ENCODE measurements at regions not wholly inside any gene's neighbourhood (a gene's known extent, or its start where the extent isn't known, plus 50 kb on each side); places are given as distances from the start of the nearest gene placed in this dataset.
A peak's percentile ranks its signal among the peaks of the same experiment; 100 is the strongest.
"Not testable (repeated sequence)": the region's sequence is repeated elsewhere in the genome, so short reads cannot be mapped to it uniquely, and the experiment has no call there.

DNA sequence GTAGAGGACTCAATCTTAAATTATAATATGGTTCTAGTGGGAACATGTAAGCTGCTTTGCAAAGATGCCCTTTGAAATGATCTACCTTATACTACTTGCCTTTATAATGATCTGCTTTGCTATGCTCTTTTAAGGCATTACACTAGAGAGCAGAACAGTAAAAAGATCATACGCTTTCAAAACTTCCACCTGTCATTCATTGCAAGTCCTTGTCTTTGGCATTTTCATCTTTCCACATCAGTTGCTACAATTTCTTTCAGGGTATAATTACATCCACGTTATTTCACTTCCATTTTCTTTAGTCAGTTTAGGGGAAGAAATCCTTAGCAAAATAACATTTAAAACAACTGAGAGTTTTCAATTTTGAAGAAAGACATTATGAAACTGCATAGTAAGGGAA lies 80.3 kb downstream of the ACTBL2 start:
- in situ Hi-C loops (cut with HindIII; ENCODE audit: low sequenced_read_pairs), result no loop called here
- no peak for DNase-seq (ENCODE audit: low spot score)

- in situ Hi-C loops (cut with HindIII; ENCODE audit: low sequenced_read_pairs), result no loop called here
- DNase-seq (ENCODE audit: low spot score), result no peak
Observed at GRCh38 chr5:57398413-57399093, 84.1 kb downstream of the ACTBL2 start.

- DNase-seq (ENCODE audit: low spot score), result no peak
- in situ Hi-C loops (cut with HindIII; ENCODE audit: low sequenced_read_pairs), result no loop called here
Observed at GRCh38 chr5:57396701-57397100, 85.9 kb downstream of the ACTBL2 start.

DNA sequence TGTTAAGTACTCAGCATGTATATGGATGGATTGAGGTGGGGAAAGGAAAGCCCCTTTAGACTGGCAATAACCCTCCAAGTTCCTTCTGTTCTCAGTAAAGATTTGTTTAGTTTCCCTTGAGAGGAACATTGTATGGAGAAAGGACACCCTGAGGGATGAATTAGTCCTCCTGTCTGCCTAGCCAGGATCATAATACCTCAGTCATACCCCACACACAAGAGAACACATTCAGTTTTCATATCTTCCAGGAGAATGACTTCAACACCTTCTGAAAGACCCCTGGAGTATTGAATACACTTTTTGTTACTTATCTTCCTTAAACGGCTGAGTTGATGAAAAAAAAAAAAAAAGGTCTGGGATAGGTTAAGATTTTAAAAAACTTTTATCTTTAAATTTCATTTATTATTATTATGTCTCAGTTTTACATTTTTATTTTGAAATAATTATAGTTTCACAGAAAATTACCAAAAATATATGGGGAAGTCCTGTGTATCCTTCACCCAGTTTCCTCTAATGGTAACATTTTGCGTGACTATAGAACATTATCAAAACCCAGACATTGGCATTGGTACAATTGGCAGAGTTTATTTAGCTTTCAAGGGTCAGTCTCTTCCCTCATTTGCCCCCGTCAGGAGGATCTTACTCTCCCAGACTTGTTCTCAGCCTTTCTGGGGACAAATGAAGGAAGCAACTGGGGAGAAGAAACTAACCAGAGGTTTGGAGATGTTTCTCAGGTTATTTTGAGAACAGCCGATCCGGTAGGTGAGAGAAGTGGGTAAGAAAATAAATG lies 88.0 kb downstream of the ACTBL2 start:
- no peak for DNase-seq (ENCODE audit: low spot score)
- in situ Hi-C loops (cut with HindIII; ENCODE audit: low sequenced_read_pairs), result no loop called here

GRCh38 chr5:57386958-57387357 lies 95.7 kb downstream of the ACTBL2 start:
- DNase-seq (ENCODE audit: low spot score), result no peak
- in situ Hi-C loops (cut with HindIII; ENCODE audit: low sequenced_read_pairs), result no loop called here

DNA sequence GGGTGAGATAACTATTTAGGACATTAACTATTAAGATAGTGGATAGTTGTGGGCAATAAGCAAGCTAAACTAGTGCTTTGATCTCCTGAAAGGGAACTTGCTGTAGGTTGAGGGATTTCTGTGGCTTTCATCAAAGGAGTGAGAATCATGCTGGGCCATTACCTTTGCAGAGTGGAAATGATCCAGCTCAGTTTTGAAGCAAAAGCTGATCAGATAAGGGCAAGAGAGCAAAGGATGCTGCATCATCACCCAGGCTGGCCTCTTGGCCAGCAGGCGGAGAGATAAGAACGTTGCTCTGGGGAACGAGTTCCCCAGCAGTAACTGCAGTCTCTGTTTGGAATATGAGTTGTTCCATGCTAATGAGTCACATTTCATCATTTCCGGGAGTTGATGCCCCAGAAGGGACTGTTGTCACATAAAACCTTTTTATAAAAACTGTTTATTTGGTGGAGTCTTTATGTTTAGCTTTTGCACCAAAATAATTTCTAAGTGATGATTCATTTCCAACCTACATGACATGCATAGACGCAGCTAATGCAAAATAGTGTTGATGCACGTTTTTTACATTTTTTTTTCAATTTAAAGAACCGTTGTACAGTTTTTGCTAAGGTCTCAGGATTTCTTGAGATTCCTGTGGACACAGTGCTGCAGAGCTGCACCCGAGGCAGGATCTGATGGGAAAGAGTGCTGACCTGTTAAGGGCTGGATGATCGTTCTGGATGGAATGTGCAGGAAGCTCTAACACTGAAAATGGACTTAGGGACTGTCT lies 99.3 kb downstream of the ACTBL2 start:
- in situ Hi-C loops (cut with HindIII; ENCODE audit: low sequenced_read_pairs), result no loop called here
- no peak for DNase-seq (ENCODE audit: low spot score)

DNA sequence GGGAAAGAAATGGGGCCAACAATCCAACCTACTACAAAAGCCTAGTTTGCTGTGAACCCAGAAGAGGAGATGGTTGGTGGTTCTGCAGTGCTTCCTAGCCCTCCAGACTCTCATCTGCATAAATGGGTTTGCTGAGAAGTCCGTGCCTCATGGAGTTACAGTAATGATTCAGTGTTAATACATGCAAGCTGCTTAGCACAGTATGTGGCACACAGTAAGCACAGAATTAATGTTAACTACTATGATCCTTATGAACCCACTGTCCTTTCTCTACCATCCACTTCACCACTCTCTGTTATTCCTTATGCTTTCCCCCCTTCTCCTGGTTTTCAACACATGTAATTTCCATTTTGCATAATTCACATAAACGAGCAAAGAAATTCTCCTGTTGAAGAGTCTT lies 100.0 kb downstream of the ACTBL2 start:
- in situ Hi-C loops (cut with HindIII; ENCODE audit: low sequenced_read_pairs), result no loop called here
- DNase-seq (ENCODE audit: low spot score), result no peak

DNA sequence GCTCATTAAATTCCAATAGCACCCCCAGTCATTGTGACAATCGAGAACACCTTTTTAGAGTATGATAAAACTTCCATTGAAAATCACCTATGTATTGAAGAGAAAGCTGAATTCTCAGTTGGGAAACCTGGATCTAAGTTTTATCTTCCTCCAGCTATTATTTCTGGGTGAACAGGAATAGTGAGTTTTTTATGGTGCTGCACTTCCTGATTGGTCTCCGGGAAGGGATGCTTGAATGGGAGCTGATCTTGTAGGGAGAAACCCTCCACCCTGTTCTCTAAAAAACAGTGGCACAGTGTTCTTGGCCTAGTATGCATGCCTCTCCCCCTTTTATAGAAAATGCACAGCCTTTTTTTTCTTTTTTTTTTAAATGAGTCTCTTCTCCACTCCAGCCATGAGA lies 112.2 kb downstream of the ACTBL2 start:
- in situ Hi-C loops (cut with HindIII; ENCODE audit: low sequenced_read_pairs), result no loop called here
- no peak for DNase-seq (ENCODE audit: low spot score)

- in situ Hi-C loops (cut with HindIII; ENCODE audit: low sequenced_read_pairs), result no loop called here
- DNase-seq (ENCODE audit: low spot score), result no peak
Observed at GRCh38 chr5:57368010-57368409, 114.6 kb downstream of the ACTBL2 start.

DNA sequence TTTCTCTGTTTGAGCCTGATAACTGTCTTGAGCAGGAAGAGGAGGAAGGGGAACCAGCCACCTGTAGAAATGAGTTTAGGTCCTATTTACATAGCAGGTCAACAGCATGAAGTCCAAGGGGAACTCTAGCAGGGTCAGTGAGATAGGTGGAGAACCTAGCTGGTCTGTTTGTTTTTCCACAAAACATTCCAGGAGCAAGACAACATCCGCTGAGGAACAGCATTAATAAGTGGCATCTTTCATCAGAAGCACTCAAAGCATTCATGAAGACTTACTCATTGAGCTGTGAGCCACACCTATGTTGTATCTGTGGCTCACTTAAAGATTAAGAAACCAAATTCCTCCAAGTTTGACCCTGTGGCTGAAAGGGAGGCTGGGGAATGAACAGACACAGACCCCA lies 115.9 kb downstream of the ACTBL2 start:
- in situ Hi-C loops (cut with HindIII; ENCODE audit: low sequenced_read_pairs), result no loop called here

GRCh38 chr5:57362951-57363350 lies 119.7 kb downstream of the ACTBL2 start:
- in situ Hi-C loops (cut with HindIII; ENCODE audit: low sequenced_read_pairs), result no loop called here
- no peak for DNase-seq (ENCODE audit: low spot score)

More for the DNA sequence above, 115.9 kb downstream of the ACTBL2 start:
- DNase-seq (ENCODE audit: low spot score), result no peak

DNA sequence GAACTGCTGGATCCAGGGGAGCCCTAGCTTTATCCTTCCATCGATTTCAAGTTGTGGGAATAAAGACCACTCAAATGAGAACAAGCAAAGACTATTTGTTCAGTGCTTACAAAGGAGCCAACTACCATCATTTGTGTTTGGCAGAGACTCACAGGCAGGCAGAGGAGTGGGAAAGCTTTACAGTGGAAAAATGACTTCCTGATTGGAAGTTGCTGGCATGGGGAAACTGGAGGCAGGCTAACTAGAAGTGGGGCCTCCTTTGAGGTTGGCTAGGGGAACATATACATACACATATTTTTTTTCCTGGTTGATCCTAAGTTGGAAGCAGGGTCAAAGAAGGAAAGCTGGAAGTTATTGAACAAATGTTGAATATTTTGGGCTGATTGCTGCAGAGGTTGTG lies 121.7 kb downstream of the ACTBL2 start:
- no peak for DNase-seq (ENCODE audit: low spot score)

GRCh38 chr5:57358796-57359592 lies 123.6 kb downstream of the ACTBL2 start:
- in situ Hi-C loops (cut with HindIII; ENCODE audit: low sequenced_read_pairs), result no loop called here
- DNase-seq (ENCODE audit: low spot score), result no peak

More for the DNA sequence above, 121.7 kb downstream of the ACTBL2 start:
- in situ Hi-C loops (cut with HindIII; ENCODE audit: low sequenced_read_pairs), result no loop called here

DNA sequence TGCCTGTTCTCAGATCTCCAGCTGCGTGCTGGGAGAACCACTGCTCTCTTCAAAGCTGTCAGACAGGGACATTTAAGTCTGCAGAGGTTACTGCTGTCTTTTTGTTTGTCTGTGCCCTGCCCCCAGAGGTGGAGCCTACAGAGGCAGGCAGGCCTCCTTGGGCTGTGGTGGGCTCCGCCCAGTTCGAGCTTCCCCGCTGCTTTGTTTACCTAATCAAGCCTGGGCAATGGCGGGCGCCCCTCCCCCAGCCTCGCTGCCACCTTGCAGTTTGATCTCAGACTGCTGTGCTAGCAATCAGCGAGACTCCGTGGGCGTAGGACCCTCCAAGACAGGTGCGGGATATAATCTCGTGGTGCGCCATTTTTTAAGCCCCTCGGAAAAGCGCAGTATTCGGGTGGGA lies 125.8 kb downstream of the ACTBL2 start:
- DNase-seq (ENCODE audit: low spot score); in situ Hi-C loops (cut with HindIII; ENCODE audit: low sequenced_read_pairs): not testable (repeated sequence)

DNA sequence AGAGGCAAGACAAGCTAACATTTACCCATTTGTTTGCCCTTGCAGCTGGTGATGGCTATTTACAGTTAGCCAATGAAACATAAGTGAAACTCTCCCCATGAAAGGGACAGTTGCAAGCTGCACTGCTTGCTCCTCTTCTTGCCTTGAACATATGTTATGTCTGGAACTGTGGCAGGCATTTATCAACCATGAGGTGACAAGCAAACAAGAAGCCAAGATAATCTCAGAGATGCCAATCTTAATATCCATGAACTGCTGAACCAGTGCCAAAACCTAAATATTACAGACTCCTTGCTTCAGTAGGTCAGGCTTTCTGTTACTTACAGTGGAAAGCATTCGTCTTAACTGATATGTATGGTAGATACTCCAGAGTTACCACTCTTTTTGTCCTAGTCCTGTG lies 133.4 kb downstream of the ACTBL2 start:
- peak; percentile 7 for DNase-seq (ENCODE audit: low spot score)
- in situ Hi-C loops (cut with HindIII; ENCODE audit: low sequenced_read_pairs), result no loop called here

DNA sequence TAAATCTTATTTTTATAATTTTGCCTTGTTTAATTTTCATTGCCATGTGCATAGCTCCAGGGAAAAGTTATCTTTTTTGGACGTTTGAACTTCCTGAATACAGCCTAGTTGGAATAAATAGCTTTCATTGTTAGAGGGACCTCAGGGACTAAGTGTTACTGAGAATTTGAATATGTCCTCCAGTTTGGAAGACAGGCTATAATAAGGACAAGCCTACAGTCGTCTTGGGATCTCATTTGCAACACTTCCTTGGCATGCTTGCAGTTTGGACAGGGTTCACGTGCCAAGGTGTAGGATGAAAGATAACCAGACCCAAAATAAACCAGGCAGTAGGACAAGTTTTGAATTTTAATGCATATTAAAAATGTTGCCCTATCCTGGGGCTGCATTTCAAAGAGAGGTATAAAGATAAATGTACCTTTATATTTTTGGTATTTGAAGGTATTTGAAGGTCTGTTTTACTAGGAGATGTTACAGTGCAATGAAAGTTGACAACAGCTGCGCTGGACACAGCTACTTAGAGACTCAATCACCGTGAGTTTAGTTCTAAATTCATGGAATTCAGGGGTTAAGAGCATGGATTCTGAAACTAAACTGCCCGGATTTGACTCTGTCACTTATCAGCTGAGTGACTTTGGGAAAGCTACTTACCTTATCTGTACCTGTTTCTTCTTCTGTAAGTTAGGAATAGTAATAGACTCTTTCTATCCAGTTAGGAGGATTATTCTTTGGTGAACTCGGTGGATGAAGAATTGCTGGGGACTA lies 134.1 kb downstream of the ACTBL2 start:
- no peak for DNase-seq (ENCODE audit: low spot score)
- in situ Hi-C loops (cut with HindIII; ENCODE audit: low sequenced_read_pairs), result no loop called here

- in situ Hi-C loops (cut with HindIII; ENCODE audit: low sequenced_read_pairs), result no loop called here
- DNase-seq (ENCODE audit: low spot score), result no peak
Observed at GRCh38 chr5:57346328-57346727, 136.3 kb downstream of the ACTBL2 start.

GRCh38 chr5:57341380-57341979 lies 141.1 kb downstream of the ACTBL2 start:
- in situ Hi-C loops (cut with HindIII; ENCODE audit: low sequenced_read_pairs), result no loop called here

More at GRCh38 chr5:57341380-57341979, 141.1 kb downstream of the ACTBL2 start:
- DNase-seq (ENCODE audit: low spot score), result no peak
